ENCODE measurements at regions not wholly inside any gene's neighbourhood (a gene's known extent, or its start where the extent isn't known, plus 50 kb on each side); places are given as distances from the start of the nearest gene placed in this dataset.

DNA sequence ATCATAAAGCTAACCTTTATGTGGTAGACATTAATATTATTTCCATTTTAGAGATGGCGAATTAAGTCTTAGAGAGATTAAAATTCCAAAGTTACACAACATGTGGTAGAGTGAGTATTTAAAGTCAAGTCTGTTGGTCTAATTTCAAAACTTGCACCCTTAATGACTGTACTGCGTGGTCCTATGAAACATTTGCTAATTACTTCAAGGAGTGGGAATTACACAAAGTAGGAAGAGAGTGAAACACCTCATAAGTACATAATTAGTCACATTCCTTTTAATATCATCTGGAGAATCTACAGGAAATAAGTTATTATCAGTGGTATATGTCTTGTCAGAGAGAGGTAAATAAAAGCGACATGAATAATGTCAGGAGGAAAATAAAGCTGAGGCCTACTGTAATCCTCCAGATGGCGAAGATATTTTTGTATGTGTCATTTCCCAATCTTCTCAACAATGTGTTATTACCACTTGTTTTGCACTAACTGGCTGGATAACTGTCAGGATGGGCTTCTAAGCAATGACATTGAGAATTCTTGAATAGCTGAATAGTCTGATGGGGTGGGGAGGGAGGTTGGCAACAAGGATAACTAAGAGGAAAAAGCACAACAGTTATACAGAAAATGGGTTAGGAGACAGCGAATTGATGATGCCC lies 95.5 kb downstream of the TNFSF18 start:
- Histone ChIP-seq H3K4me3 (replicated peaks in 1 of 2; ENCODE audit: low read depth in 1 of 2, low read length in 2 of 2) (no peak overlapping the region), H3K4me1 (ENCODE audit: control insufficient read depth in 1 of 2, insufficient read depth in 2 of 2, low read length in 2 of 2) (no peaks in the 10 kb centered on the region; a peak in 2 of 4 replicates), H2AFZ (ENCODE audit: low read depth, low read length, poor library complexity, severe bottlenecking) (no peak overlapping the region), H3K36me3 (ENCODE audit: control insufficient read depth in 1 of 2, insufficient read depth in 2 of 2, low read length in 2 of 2) (no peaks in the 10 kb centered on the region), H3K79me2 (ENCODE audit: insufficient read depth, low read length) (no peaks in the 10 kb centered on the region), H3K27me3 (ENCODE audit: insufficient read depth, low read length) (no peaks in the 10 kb centered on the region), H4K20me1 (ENCODE audit: insufficient read depth) (no peaks in the 10 kb centered on the region), H3K9ac (ENCODE audit: low read length) (no peak overlapping the region), H3K9me3 (ENCODE audit: control insufficient read depth in 1 of 2, insufficient read depth in 1 of 2, low read depth in 1 of 2, low read length in 2 of 2) (no peaks in the 10 kb centered on the region), H3K4me2 (ENCODE audit: low read length) (no peak overlapping the region), H3K27ac (ENCODE audit: low read depth, low read length) (no peak overlapping the region), H3K9me2 (ENCODE audit: insufficient read depth) (no peaks in the 10 kb centered on the region)
- RAD21 ChIA-PET (ENCODE audit: low non-redundant PET in 1 of 2, low total read pairs in 2 of 2, uncharacterized antibody in 2 of 2, unreplicated experiment in 2 of 2) = no interaction called here
- DNase-seq (ENCODE audit: low read depth, low spot score) = no peak
- POLR2A ChIA-PET = no interaction called here
- intact Hi-C loops (cut with micrococcal nuclease) = no loop called here
- CTCF ChIA-PET = no interaction called here
- no peak for ATAC-seq
- BruUV-seq (replicated peaks) = no TSS peak
- TF ChIP-seq TCF7L2 (IDR thresholded peaks at IDR 0.05; ENCODE audit: borderline replicate concordance, extremely low read depth, insufficient read depth, insufficient read length) (no peak), ZFX (IDR thresholded peaks at IDR 0.05) (no peak), POLR2AphosphoS5 (IDR thresholded peaks at IDR 0.05; ENCODE audit: low read depth, low read length) (no peak), CBX3 (IDR thresholded peaks at IDR 0.05; ENCODE audit: low read depth) (no peak)

- Histone ChIP-seq H3K4me3 (replicated peaks in 1 of 2; ENCODE audit: low read depth in 1 of 2, low read length in 2 of 2) (no peak overlapping the region), H3K4me1 (ENCODE audit: control insufficient read depth in 1 of 2, insufficient read depth in 2 of 2, low read length in 2 of 2) (no peaks in the 10 kb centered on the region; a peak in 2 of 4 replicates), H3K36me3 (ENCODE audit: control insufficient read depth in 1 of 2, insufficient read depth in 2 of 2, low read length in 2 of 2) (no peaks in the 10 kb centered on the region), H4K20me1 (ENCODE audit: insufficient read depth) (no peaks in the 10 kb centered on the region), H3K4me2 (ENCODE audit: low read length) (no peak overlapping the region), H3K27ac (ENCODE audit: low read depth, low read length) (no peak overlapping the region), H3K9me2 (ENCODE audit: insufficient read depth) (no peaks in the 10 kb centered on the region), H3K79me2 (ENCODE audit: insufficient read depth, low read length) (no peaks in the 10 kb centered on the region), H3K9me3 (ENCODE audit: control insufficient read depth in 1 of 2, insufficient read depth in 1 of 2, low read depth in 1 of 2, low read length in 2 of 2) (no peaks in the 10 kb centered on the region), H3K9ac (ENCODE audit: low read length) (no peak overlapping the region), H2AFZ (ENCODE audit: low read depth, low read length, poor library complexity, severe bottlenecking) (no peak overlapping the region), H3K27me3 (ENCODE audit: insufficient read depth, low read length) (no peaks in the 10 kb centered on the region)
- ChIA-PET POLR2A (no interaction called here), RAD21 (ENCODE audit: low non-redundant PET in 1 of 2, low total read pairs in 2 of 2, uncharacterized antibody in 2 of 2, unreplicated experiment in 2 of 2) (no interaction called here), CTCF (no interaction called here)
- BruUV-seq (replicated peaks) = no TSS peak
- ATAC-seq (no peak), DNase-seq (ENCODE audit: low read depth, low spot score) (no peak)
- no peak for TF ChIP-seq SRF (IDR thresholded peaks at IDR 0.05; ENCODE audit: low read depth)
- TF ChIP-seq SIN3A (IDR thresholded peaks at IDR 0.05; ENCODE audit: low read depth) = no peak
- TF ChIP-seq CTCF (IDR thresholded peaks at IDR 0.05 in 2 of 3, conservative IDR thresholded peaks at IDR 0.05 in 1 of 3; ENCODE audit: borderline replicate concordance in 1 of 3, insufficient read depth in 1 of 3, low read depth in 2 of 3, low read length in 2 of 3) = no peak
- no peak for TF ChIP-seq ZFX (IDR thresholded peaks at IDR 0.05)
- TF ChIP-seq ATF3 (IDR thresholded peaks at IDR 0.05) = no peak
- TF ChIP-seq REST (IDR thresholded peaks at IDR 0.05; ENCODE audit: low read depth) = no peak
- intact Hi-C loops (cut with micrococcal nuclease) = no loop called here
Observed at GRCh38 chr1:172956871-172957270, 93.9 kb downstream of the TNFSF18 start.
